HCT116 (cell line): ENCODE measurements at regions not wholly inside any gene's neighbourhood (a gene's known extent, or its start where the extent isn't known, plus 50 kb on each side); places are given as distances from the start of the nearest gene placed in this dataset.

Experiments used
- ATAC-seq: fragments of 200-7000 bp; cut with Tn5 transposase; 2 replicates; pipeline ENCODE4 v1.9.1; 2020; ENCODE audit warnings: mild to moderate bottlenecking, moderate library complexity
- BruUV-seq: library from RNA; stranded (reverse); fragments of 400-500 nt; replicated peaks from 2 replicates; lab custom pipeline; 2021; lab: Mats Ljungman, UMichigan
- CTCF ChIA-PET: fragments of 300-600 bp; sonication (Branson Sonifier 250); formaldehyde crosslinking; loops from one replicate; lab custom pipeline; 2021; ENCODE audit warnings: antibody characterized with exemption; lab: Charles Lee
- POLR2A ChIA-PET: fragments of 300-600, 350-600 bp; sonication (Branson Sonifier 250); formaldehyde crosslinking; loops from one replicate; lab custom pipeline; 2021; ENCODE audit warnings: antibody characterized with exemption; lab: Charles Lee
- RAD21 ChIA-PET, 2 experiments: fragments of 300-600 bp; sonication (Branson Sonifier 250); formaldehyde crosslinking; loops; one replicate each; lab custom pipeline; 2023; ENCODE audit warnings: low total read pairs in 2 of 2; ENCODE audit not compliant: uncharacterized antibody in 2 of 2, unreplicated experiment in 2 of 2, low non-redundant PET in 1 of 2; lab: Charles Lee
- DNase-seq: peaks from one replicate; pipeline ENCODE4 v3.0.0-alpha.2; 2010; ENCODE audit warnings: low read depth, low spot score
- H2AFZ ChIP-seq: fragments of 200-600 bp; shearing (Covaris generic), sonication (generic); 2 replicates; pipeline ENCODE4 v1.6.1; 2017; ENCODE audit warnings: low read depth, mixed run types, mixed read lengths, antibody characterized with exemption, low read length; ENCODE audit not compliant: poor library complexity, severe bottlenecking
- H3K27ac ChIP-seq: 2 replicates; pipeline ENCODE4 v1.5.1; 2012; ENCODE audit warnings: low read depth, low read length
- H3K27me3 ChIP-seq: fragments of 200-600 bp; sonication (generic); 2 replicates; pipeline ENCODE4 v1.6.1; 2016; ENCODE audit warnings: mixed run types, low read length, mixed read lengths; ENCODE audit not compliant: insufficient read depth
- H3K36me3 ChIP-seq, 2 experiments: fragments of 200-500 bp in 1 of 2; fragments of 200-600 bp in 1 of 2; sonication (Bioruptor generic) in 1 of 2; sonication (generic) in 1 of 2; 2 replicates each; pipeline versions ENCODE4 v1.5.1 to v1.6.1; 2014 to 2016; ENCODE audit warnings: low read length in 2 of 2, inconsistent platforms in 1 of 2, mixed read lengths in 1 of 2, mixed run types in 1 of 2; ENCODE audit not compliant: insufficient read depth in 2 of 2, control insufficient read depth in 1 of 2
- H3K4me1 ChIP-seq, 2 experiments: fragments of 200-600 bp in 1 of 2; sonication (generic) in 1 of 2; 2 replicates each; pipeline versions ENCODE4 v1.5.1 to v1.6.1; 2012 to 2017; ENCODE audit warnings: low read length in 2 of 2, inconsistent platforms in 1 of 2, mild to moderate bottlenecking in 1 of 2, mixed read lengths in 1 of 2, mixed run types in 1 of 2, moderate library complexity in 1 of 2; ENCODE audit not compliant: insufficient read depth in 2 of 2, control insufficient read depth in 1 of 2
- H3K4me2 ChIP-seq: fragments of 200-600 bp; sonication (generic); 2 replicates; pipeline ENCODE4 v1.6.1; 2017; ENCODE audit warnings: mixed run types, low read length, mixed read lengths
- H3K4me3 ChIP-seq, 2 experiments: fragments of 200-600 bp in 1 of 2; sonication (generic) in 1 of 2; replicated peaks in 1 of 2; 2 replicates each; pipeline ENCODE4 v1.5.1; 2011 to 2016; ENCODE audit warnings: low read length in 2 of 2, control low read depth in 1 of 2, low read depth in 1 of 2, mild to moderate bottlenecking in 1 of 2, mixed read lengths in 1 of 2, mixed run types in 1 of 2
- H3K79me2 ChIP-seq: fragments of 200-600 bp; sonication (generic); 2 replicates; pipeline ENCODE4 v1.6.1; 2017; ENCODE audit warnings: mild to moderate bottlenecking, mixed run types, low read length, moderate library complexity, mixed read lengths; ENCODE audit not compliant: insufficient read depth
- H3K9ac ChIP-seq: fragments of 200-600 bp; sonication (generic); 2 replicates; pipeline ENCODE4 v1.6.1; 2016; ENCODE audit warnings: low read length, mixed read lengths
- H3K9me2 ChIP-seq: fragments of 200-600 bp; sonication (generic), shearing (Covaris generic); 2 replicates; pipeline ENCODE4 v1.6.1; 2017; ENCODE audit warnings: mixed run types, mild to moderate bottlenecking, moderate library complexity; ENCODE audit not compliant: insufficient read depth
- H3K9me3 ChIP-seq, 2 experiments: fragments of 200-500 bp in 1 of 2; fragments of 200-600 bp in 1 of 2; sonication (Bioruptor generic) in 1 of 2; sonication (generic) in 1 of 2; 2 replicates each; pipeline ENCODE4 v1.6.1; 2014 to 2017; ENCODE audit warnings: low read length in 2 of 2, mixed read lengths in 2 of 2, inconsistent platforms in 1 of 2, low read depth in 1 of 2, mild to moderate bottlenecking in 1 of 2, mixed run types in 1 of 2, moderate library complexity in 1 of 2; ENCODE audit not compliant: control insufficient read depth in 1 of 2, insufficient read depth in 1 of 2
- H4K20me1 ChIP-seq: fragments of 200-600 bp; sonication (generic), shearing (Covaris generic); 2 replicates; pipeline ENCODE4 v1.6.1; 2017; ENCODE audit warnings: mixed run types, mild to moderate bottlenecking, moderate library complexity; ENCODE audit not compliant: insufficient read depth
- ATF3 ChIP-seq: IDR thresholded peaks from 2 replicates; pipeline ENCODE4 v1.6.1; 2012
- CBX3 ChIP-seq: IDR thresholded peaks from 2 replicates; pipeline ENCODE4 v1.6.1; 2012; ENCODE audit warnings: low read depth
- CEBPB ChIP-seq: IDR thresholded peaks from 2 replicates; pipeline ENCODE4 v1.6.1; 2012; ENCODE audit warnings: low read depth
- CTCF ChIP-seq, 3 experiments: fragments of 200-600 bp in 1 of 3; sonication (generic) in 1 of 3; IDR thresholded peaks in 2 of 3; conservative IDR thresholded peaks in 1 of 3; 2 replicates each; pipeline ENCODE4 v1.5.1; 2012 to 2017; ENCODE audit warnings: low read depth in 2 of 3, low read length in 2 of 3, antibody characterized with exemption in 1 of 3, borderline replicate concordance in 1 of 3, control low read depth in 1 of 3, mild to moderate bottlenecking in 1 of 3, mixed read lengths in 1 of 3, mixed run types in 1 of 3, moderate library complexity in 1 of 3; ENCODE audit not compliant: insufficient read depth in 1 of 3
- EGR1 ChIP-seq: IDR thresholded peaks from 2 replicates; pipeline ENCODE4 v1.6.1; 2012; ENCODE audit warnings: low read depth
- ELF1 ChIP-seq: IDR thresholded peaks from 2 replicates; pipeline ENCODE4 v1.6.1; 2012; ENCODE audit warnings: low read depth, borderline replicate concordance
- EZH2phosphoT487 ChIP-seq: fragments of 200-600 bp; IDR thresholded peaks from 2 replicates; pipeline ENCODE4 v1.6.1; 2018; ENCODE audit warnings: antibody characterized with exemption, borderline replicate concordance
- FOSL1 ChIP-seq: IDR thresholded peaks from 2 replicates; pipeline ENCODE4 v1.6.1; 2012; ENCODE audit warnings: low read depth
- MAX ChIP-seq: IDR thresholded peaks from 2 replicates; pipeline ENCODE4 v1.6.1; 2012
- POLR2A ChIP-seq: IDR thresholded peaks from 2 replicates; pipeline ENCODE4 v1.7.0; 2011; ENCODE audit warnings: borderline replicate concordance; ENCODE audit not compliant: insufficient read depth, insufficient read length; ENCODE audit errors: extremely low read depth
- POLR2AphosphoS5 ChIP-seq: IDR thresholded peaks from 2 replicates; pipeline ENCODE4 v1.6.1; 2011; ENCODE audit warnings: mild to moderate bottlenecking, low read depth, low read length, moderate library complexity
- RAD21 ChIP-seq: IDR thresholded peaks from 2 replicates; pipeline ENCODE4 v1.6.1; 2012; ENCODE audit warnings: low read depth, mild to moderate bottlenecking
- REST ChIP-seq: IDR thresholded peaks from 2 replicates; pipeline ENCODE4 v1.6.1; 2012; ENCODE audit warnings: low read depth
- SP1 ChIP-seq: IDR thresholded peaks from 2 replicates; pipeline ENCODE4 v1.6.1; 2012; ENCODE audit warnings: low read depth
- SRF ChIP-seq: IDR thresholded peaks from 2 replicates; pipeline ENCODE4 v1.6.1; 2012; ENCODE audit warnings: low read depth
- TCF7L2 ChIP-seq: IDR thresholded peaks from 2 replicates; pipeline ENCODE4 v1.7.0; 2011; ENCODE audit warnings: borderline replicate concordance, inconsistent platforms; ENCODE audit not compliant: insufficient read depth, insufficient read length; ENCODE audit errors: extremely low read depth
- YY1 ChIP-seq: IDR thresholded peaks from 2 replicates; pipeline ENCODE4 v1.6.1; 2011; ENCODE audit warnings: low read length, low read depth, moderate library complexity, mild to moderate bottlenecking; ENCODE audit not compliant: insufficient replicate concordance; ENCODE audit errors: extremely low read depth
- ZBTB33 ChIP-seq: IDR thresholded peaks from 2 replicates; pipeline ENCODE4 v1.6.1; 2011; ENCODE audit warnings: mild to moderate bottlenecking, low read length, moderate library complexity; ENCODE audit not compliant: insufficient replicate concordance; ENCODE audit errors: extremely low read depth
- ZFX ChIP-seq: fragments of 450-650 bp; IDR thresholded peaks from 2 replicates; pipeline ENCODE4 v1.6.1; 2017
- ZNF274 ChIP-seq: fragments of 200-500 bp; sonication (Bioruptor generic); IDR thresholded peaks from 2 replicates; pipeline ENCODE4 v1.6.1; 2014; ENCODE audit warnings: mild to moderate bottlenecking, low read depth, low read length, inconsistent platforms
- intact Hi-C: fragments of 100-400 bp; cut with micrococcal nuclease; formaldehyde crosslinking; loops from 2 replicates; pipeline ENCODE4 v1.10.0; 2022

GRCh38 chrX:4181782-4182407, 468.4 kb upstream of the PRKX start:
- ChIA-PET POLR2A (no interaction called here), CTCF (no interaction called here), RAD21 (no interaction called here)
- intact Hi-C loops: no loop called here
- no peak overlapping the region for H3K4me2 ChIP-seq
- no peaks in the 10 kb centered on the region for H3K4me1 ChIP-seq
- no peak overlapping the region for H3K27ac ChIP-seq
- no peaks in the 10 kb centered on the region for H3K9me3 ChIP-seq
- H3K27me3 ChIP-seq: no peaks in the 10 kb centered on the region
- no peak for TF ChIP-seq TCF7L2
- no peak for TF ChIP-seq EGR1
- no peak for TF ChIP-seq SRF
- no peak for TF ChIP-seq ZFX
- TF ChIP-seq POLR2AphosphoS5: no peak
- no peak for TF ChIP-seq RAD21
- TF ChIP-seq SP1: no peak
- no peak for TF ChIP-seq ATF3
- no peak for TF ChIP-seq EZH2phosphoT487
- no peak for TF ChIP-seq ELF1
- no peak for TF ChIP-seq REST
- TF ChIP-seq CTCF (IDR thresholded peaks at IDR 0.05 in 2 of 3, conservative IDR thresholded peaks at IDR 0.05 in 1 of 3; ENCODE audit: borderline replicate concordance in 1 of 3, insufficient read depth in 1 of 3, low read depth in 2 of 3, low read length in 2 of 3): no peak
- TF ChIP-seq ZBTB33: no peak
- TF ChIP-seq YY1: no peak
- no peak for TF ChIP-seq POLR2A
- TF ChIP-seq MAX: no peak
- TF ChIP-seq CBX3: no peak
- no peak for TF ChIP-seq CEBPB
- TF ChIP-seq FOSL1: no peak
- TF ChIP-seq ZNF274: no peak
- H3K36me3 ChIP-seq: no peaks in the 10 kb centered on the region
- H3K79me2 ChIP-seq: no peaks in the 10 kb centered on the region
- DNase-seq (no peak), ATAC-seq (no peak)
- no peaks in the 10 kb centered on the region for H3K9me2 ChIP-seq
- BruUV-seq: no TSS peak
- no peak overlapping the region for H3K4me3 ChIP-seq
- no peak overlapping the region for H2AFZ ChIP-seq
- no peaks in the 10 kb centered on the region for H4K20me1 ChIP-seq
- H3K9ac ChIP-seq: no peak overlapping the region
